ENCODE measurements at regions not wholly inside any gene's neighbourhood (a gene's known extent, or its start where the extent isn't known, plus 50 kb on each side); places are given as distances from the start of the nearest gene placed in this dataset.

DNA sequence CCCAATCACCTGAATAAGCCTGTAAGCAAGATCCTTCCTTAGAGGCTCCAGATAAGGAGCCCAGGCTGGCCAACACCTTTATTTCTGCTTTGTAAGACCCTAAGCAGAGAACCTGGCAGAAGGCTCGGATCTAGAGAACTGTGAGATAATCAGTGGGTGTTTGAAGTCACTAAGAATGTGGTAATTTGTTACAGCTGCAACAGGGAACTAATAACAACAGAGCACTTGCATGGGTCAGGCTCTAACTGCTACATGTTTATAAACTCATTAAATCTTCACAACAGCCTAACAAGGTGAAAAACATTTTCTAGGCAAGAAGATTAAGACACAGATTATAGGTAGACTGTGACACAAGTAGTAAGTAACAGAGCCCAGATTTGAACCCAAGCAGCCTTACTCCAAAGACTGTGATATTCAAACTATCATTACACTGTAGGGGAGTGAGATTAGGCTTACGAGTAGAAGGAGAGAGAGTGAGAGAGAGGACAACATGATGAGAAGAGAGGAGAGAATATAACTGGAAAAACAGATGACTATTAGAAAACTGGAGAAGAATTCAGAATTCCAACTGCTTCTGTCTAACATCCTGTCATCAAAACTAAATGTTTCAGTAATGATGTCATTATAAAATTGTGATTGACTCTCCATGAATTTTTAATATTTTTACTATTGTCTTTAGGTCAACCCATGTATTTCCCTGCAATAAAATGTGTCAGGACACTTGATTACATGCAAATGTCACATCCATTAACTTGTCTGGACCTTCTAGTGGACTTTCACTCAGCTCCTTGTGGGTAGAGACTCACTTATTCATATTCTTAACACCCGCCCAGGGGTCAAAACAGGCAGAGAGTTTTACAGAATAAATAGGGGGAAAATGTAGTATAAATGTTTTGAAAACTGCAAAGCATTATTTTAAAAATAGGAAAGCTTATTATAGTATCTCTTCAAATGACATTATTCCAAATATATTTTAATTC lies 290.9 kb upstream of the RGMB start:
- H3K27ac ChIP-seq = no peak overlapping the region

DNA sequence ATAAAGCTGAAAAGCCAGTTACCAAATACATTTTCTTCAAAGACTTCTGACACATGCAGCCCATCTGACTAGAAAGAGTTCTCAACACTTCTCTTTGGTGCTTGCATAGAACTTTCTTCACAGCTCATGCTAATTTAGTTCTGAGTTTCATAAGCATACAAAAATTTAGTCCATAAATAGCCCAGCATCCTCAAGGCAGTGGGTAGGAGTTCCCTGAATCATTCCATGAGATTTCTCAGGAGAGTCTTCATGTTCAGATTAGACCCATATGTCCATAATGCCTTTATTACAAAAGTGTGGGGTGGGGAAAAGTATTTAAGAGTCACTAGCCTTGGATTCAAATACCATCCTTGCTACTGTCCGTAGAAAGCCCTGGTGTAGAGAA lies 290.2 kb upstream of the RGMB start:
- TF ChIP-seq, protein P1, sequence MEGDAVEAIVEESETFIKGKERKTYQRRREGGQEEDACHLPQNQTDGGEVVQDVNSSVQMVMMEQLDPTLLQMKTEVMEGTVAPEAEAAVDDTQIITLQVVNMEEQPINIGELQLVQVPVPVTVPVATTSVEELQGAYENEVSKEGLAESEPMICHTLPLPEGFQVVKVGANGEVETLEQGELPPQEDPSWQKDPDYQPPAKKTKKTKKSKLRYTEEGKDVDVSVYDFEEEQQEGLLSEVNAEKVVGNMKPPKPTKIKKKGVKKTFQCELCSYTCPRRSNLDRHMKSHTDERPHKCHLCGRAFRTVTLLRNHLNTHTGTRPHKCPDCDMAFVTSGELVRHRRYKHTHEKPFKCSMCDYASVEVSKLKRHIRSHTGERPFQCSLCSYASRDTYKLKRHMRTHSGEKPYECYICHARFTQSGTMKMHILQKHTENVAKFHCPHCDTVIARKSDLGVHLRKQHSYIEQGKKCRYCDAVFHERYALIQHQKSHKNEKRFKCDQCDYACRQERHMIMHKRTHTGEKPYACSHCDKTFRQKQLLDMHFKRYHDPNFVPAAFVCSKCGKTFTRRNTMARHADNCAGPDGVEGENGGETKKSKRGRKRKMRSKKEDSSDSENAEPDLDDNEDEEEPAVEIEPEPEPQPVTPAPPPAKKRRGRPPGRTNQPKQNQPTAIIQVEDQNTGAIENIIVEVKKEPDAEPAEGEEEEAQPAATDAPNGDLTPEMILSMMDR (conservative IDR thresholded peaks at IDR 0.05) = no peak
- TF ChIP-seq ZFX (IDR thresholded peaks at IDR 0.05) = no peak
- H3K27ac ChIP-seq = no peak overlapping the region

More for the DNA sequence above, 290.9 kb upstream of the RGMB start:
- TF ChIP-seq ZFX (IDR thresholded peaks at IDR 0.05) = no peak
- TF ChIP-seq, protein P1 (conservative IDR thresholded peaks at IDR 0.05) = no peak

DNA sequence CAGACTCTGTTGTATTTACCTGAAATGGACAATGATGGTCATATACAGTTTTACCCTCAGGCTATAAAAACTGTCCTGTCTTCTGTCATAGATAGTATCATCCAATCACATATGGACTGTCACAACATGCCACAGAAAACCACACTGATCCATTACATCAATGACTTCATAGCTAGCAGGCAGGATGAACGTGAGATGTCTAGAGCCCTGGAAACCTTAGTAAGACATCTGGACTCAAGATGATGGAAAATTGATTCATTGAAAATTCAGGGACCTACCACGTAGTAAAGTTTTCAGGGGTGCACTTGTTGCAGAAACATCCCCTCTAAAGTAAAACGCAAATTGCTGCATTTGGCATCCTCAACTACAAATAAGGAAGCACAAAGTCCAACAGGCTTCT lies 284.4 kb upstream of the RGMB start:
- TF ChIP-seq, protein P1 (conservative IDR thresholded peaks at IDR 0.05) = no peak
- no peak for TF ChIP-seq ZFX (IDR thresholded peaks at IDR 0.05)

DNA sequence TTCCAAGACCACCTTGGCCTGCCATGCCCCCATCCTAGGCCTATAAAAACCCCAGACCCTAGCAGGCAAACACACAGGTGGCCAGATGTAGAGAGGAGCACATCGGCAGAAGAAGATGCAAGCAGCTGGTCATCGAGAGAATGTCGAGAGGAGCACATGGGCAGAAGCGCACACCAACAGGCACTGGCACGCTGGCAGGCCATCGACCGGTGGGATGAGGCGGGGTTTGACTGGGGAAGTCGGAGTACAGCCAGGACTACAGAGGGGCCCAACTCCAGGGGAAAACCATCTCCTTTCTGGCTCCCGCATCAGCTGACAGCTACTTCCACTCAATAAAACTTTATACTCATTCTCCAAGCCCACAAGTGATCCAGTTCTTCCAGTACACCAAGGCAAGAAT lies 283.1 kb upstream of the RGMB start:
- H3K27ac ChIP-seq = no peak overlapping the region
- TF ChIP-seq ZFX (IDR thresholded peaks at IDR 0.05) = no peak
- TF ChIP-seq, protein P1 (conservative IDR thresholded peaks at IDR 0.05) = no peak

More for the DNA sequence above, 284.4 kb upstream of the RGMB start:
- no peak overlapping the region for H3K27ac ChIP-seq

DNA sequence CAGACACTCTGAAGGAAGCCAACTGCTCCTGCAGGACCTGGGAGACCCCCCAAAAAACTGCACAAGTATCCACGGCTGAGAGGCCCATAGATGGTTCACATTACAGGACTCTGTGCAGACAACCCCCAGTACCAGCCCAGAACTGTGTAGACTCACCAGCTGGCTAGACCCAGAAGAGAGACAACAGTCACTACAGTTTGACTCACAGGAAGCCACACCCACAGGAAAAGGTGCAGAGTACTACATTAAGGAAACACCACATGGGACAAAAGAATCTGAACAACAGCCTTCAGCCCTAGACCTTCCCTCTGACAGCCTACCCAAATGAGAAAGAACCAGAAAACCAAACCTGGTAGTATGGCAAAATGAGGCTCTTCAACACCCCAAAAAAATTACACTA lies 281.2 kb upstream of the RGMB start:
- H3K27ac ChIP-seq = no peak overlapping the region

DNA sequence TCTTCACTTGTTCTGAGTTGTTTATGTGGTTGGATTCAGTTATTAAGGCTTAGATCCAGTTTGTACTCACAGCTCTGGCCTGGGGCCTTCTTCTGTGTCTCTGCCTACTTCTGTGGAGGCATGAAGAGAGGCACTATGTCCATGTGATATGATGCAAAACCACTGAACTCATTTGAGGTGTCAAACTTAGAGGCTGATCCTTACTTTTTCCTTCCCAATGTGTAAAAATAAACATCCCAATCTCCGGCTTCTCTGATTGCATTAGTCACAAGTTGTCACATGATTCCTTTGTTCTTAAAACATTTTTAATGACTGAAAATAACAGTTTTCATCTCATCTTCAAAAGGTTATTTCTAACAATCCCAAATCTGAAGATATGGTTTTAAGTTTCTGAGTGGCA lies 276.0 kb upstream of the RGMB start:
- H3K27ac ChIP-seq = no peak overlapping the region
- no peak for TF ChIP-seq ZFX (IDR thresholded peaks at IDR 0.05)
- TF ChIP-seq, protein P1 (conservative IDR thresholded peaks at IDR 0.05) = no peak

More for the DNA sequence above, 281.2 kb upstream of the RGMB start:
- TF ChIP-seq, protein P1 (conservative IDR thresholded peaks at IDR 0.05) = no peak
- TF ChIP-seq ZFX (IDR thresholded peaks at IDR 0.05) = no peak

DNA sequence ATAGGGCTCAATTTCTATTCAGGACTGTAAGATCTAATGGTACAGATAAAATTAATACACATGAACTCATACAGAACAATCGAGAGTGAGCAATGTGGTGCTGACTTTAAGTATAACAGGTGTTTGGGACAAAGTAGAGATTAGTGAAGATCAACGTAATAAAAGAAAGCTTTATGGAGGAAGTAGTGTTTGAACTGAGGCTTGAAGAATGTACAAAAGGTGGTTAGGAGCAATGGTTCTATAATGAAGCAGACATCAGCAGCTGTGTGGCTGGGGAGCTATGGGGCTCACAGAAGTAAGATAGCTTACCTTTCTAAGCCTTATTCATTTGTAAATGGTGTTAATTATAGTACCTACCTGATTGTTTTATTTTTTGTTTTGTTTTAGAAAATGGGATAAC lies 275.4 kb upstream of the RGMB start:
- H3K27ac ChIP-seq = no peak overlapping the region
- no peak for TF ChIP-seq ZFX (IDR thresholded peaks at IDR 0.05)
- TF ChIP-seq, protein P1 (conservative IDR thresholded peaks at IDR 0.05) = no peak

All from C4-2B (cell line).